GM12865 (cell line): ENCODE measurements at regions not wholly inside any gene's neighbourhood (a gene's known extent, or its start where the extent isn't known, plus 50 kb on each side); places are given as distances from the start of the nearest gene placed in this dataset.

ENCODE experiments used
- DNase-seq: peaks from one replicate; pipeline ENCODE4 v3.0.0; 2010; ENCODE audit warnings: low read depth
- H3K4me3 ChIP-seq: 2 replicates; pipeline ENCODE4 v1.5.1; 2011; ENCODE audit warnings: mild to moderate bottlenecking, low read depth, low read length, control low read depth
- CTCF ChIP-seq: IDR thresholded peaks from 2 replicates; pipeline ENCODE4 v1.5.1; 2011; ENCODE audit warnings: low read length, control low read depth, low read depth, inconsistent platforms; ENCODE audit not compliant: insufficient read depth; ENCODE audit errors: missing control alignments

- DNase-seq = no peak
- no peak overlapping the region for H3K4me3 ChIP-seq
- TF ChIP-seq CTCF = no peak
Measured at GRCh38 chr10:120684226-120684625, 166.9 kb upstream of the WDR11 start.

GRCh38 chr10:120685136-120685535 is 166.0 kb upstream of the WDR11 start:
- DNase-seq = no peak
- no peak for TF ChIP-seq CTCF
- H3K4me3 ChIP-seq = no peak overlapping the region

- no peak for DNase-seq
- no peak overlapping the region for H3K4me3 ChIP-seq
- no peak for TF ChIP-seq CTCF
Measured at GRCh38 chr10:120688928-120689327, 162.2 kb upstream of the WDR11 start.

GRCh38 chr10:120689777-120690529 is 161.2 kb upstream of the WDR11 start:
- no peak overlapping the region for H3K4me3 ChIP-seq
- DNase-seq = no peak
- TF ChIP-seq CTCF = no peak

- no peak for DNase-seq
- no peak for TF ChIP-seq CTCF
- no peak overlapping the region for H3K4me3 ChIP-seq
Measured at GRCh38 chr10:120691625-120692024, 159.5 kb upstream of the WDR11 start.

GRCh38 chr10:120700426-120700825 is 150.7 kb upstream of the WDR11 start:
- DNase-seq = no peak
- no peak overlapping the region for H3K4me3 ChIP-seq
- TF ChIP-seq CTCF = no peak

GRCh38 chr10:120701381-120701780 is 149.8 kb upstream of the WDR11 start:
- no peak for DNase-seq
- H3K4me3 ChIP-seq = no peak overlapping the region
- no peak for TF ChIP-seq CTCF
